ENCODE measurements at regions not wholly inside any gene's neighbourhood (a gene's known extent, or its start where the extent isn't known, plus 50 kb on each side); places are given as distances from the start of the nearest gene placed in this dataset.

- no peak for TF ChIP-seq POLR2A (IDR thresholded peaks at IDR 0.05; ENCODE audit: low read length)
- TF ChIP-seq GATA1 (IDR thresholded peaks at IDR 0.05; ENCODE audit: low read depth, low read length), result no peak
Observed at GRCh38 chr6:26300043-26300331, 65.0 kb upstream of the BTN3A2 start.
